Lower leg skin (tissue), 4 donors: ENCODE measurements at regions not wholly inside any gene's neighbourhood (a gene's known extent, or its start where the extent isn't known, plus 50 kb on each side); places are given as distances from the start of the nearest gene placed in this dataset.

Experiments used
- DNase-seq, 2 donors: peaks; one replicate each; pipeline ENCODE4 v3.0.0-alpha.2; 2019; ENCODE audit warnings: low spot score in 2 of 2
- H3K4me3 ChIP-seq: fragments of 200-600 bp; sonication (generic); 2 replicates; pipeline ENCODE4 v1.5.1; 2017; ENCODE audit warnings: mild to moderate bottlenecking, low read depth; ENCODE audit not compliant: poor library complexity, severe bottlenecking
- CTCF ChIP-seq, 3 donors: fragments of 450-650 bp; IDR thresholded peaks; one replicate each; pipeline ENCODE4 v1.5.1; 2016; ENCODE audit warnings: antibody characterized with exemption in 3 of 3, mild to moderate bottlenecking in 3 of 3, moderate library complexity in 2 of 3
- POLR2A ChIP-seq, 2 donors: fragments of 450-650 bp; IDR thresholded peaks; one replicate each; pipeline ENCODE4 v1.6.1; 2016 to 2017; ENCODE audit warnings: antibody characterized with exemption in 2 of 2, mild to moderate bottlenecking in 1 of 2, moderate library complexity in 1 of 2
- WGBS, 2 donors: methylation state at CpG; one replicate each; pipeline ENCODE4 v1.1.5; 2018; 5-methylcytosine and 5-hydroxymethylcytosine counted together
- intact Hi-C: fragments of 100-400 bp; cut with DNase I; formaldehyde crosslinking; loops from one replicate; pipeline ENCODE4 v1.15.0; 2023; ENCODE audit warnings: low total_unique reads

DNA sequence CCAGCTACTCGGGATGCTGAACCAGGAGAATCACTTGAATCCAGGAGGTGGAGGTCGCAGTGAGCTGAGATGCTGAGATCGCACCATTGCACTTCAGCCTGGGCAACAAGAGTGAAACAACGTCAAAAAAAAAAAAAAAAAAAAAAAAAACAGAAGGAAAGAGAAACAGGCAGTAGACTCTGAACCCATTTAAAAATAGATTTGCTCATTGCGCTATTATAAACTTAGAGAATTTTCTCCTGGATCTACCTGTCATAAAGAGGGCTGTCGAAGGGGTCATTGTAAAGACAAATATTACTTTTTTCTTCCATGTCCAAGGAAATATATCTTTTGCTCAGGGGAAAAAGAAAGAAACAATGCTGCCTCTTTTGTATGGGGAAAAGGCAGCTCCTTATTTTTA is 425.0 kb upstream of the ID2 start:
- intact Hi-C loops: no loop called here
- H3K4me3 ChIP-seq: no peak overlapping the region
- DNase-seq: no peak
- no peak for TF ChIP-seq CTCF (IDR thresholded peaks at IDR 0.05)
- TF ChIP-seq POLR2A (IDR thresholded peaks at IDR 0.05): no peak
- 86 to 91% methylated on average over 6 of the region's 6 CpGs for WGBS, 2 donors

DNA sequence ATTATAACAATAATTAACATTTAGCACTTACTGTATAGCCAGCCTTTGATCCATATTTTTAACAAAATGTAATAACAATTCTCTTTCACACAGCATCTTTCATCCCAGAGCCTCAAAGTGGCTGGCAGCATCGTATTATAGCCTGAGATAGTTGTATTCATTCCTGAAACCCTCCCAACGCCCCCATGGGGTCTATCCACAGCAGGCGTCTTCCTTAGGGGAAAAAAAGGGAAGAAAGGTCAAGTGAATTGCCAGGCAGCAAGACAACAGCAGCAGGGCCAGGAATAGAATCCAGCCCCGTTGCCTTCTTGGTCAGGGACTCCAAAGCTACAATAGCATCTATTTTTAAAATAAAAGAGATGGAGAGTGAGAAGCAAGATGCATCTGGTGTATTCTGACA is 424.4 kb upstream of the ID2 start:
- no peak overlapping the region for H3K4me3 ChIP-seq
- TF ChIP-seq CTCF (IDR thresholded peaks at IDR 0.05) (no peak), POLR2A (IDR thresholded peaks at IDR 0.05) (no peak)
- 68% methylated on average over 4 of the region's 4 CpGs for WGBS, 2 donors
- intact Hi-C loops: no loop called here
- no peak for DNase-seq

DNA sequence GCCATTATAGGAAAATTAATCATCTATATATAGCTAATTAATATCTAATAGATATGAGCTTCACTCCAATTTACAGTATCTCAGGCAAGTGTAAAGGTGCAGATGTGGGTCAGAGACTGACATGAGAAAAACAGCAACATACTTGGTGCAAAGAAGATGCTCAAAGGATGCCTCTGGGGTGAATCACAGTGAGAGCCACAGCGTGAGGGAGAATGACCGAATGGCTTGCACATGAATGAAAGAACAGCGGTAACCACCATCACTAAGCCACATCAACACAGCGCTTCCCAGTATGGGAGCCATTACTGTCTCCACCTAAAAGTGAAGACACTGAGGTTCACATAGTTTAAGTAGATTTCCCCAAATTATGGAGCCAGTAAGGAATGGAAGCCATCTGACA is 423.4 kb upstream of the ID2 start:
- intact Hi-C loops: no loop called here
- 97 to 98% methylated on average over 4 of the region's 4 CpGs for WGBS, 2 donors
- no peak overlapping the region for H3K4me3 ChIP-seq
- DNase-seq: no peak
- TF ChIP-seq CTCF (IDR thresholded peaks at IDR 0.05) (no peak), POLR2A (IDR thresholded peaks at IDR 0.05) (no peak)

DNA sequence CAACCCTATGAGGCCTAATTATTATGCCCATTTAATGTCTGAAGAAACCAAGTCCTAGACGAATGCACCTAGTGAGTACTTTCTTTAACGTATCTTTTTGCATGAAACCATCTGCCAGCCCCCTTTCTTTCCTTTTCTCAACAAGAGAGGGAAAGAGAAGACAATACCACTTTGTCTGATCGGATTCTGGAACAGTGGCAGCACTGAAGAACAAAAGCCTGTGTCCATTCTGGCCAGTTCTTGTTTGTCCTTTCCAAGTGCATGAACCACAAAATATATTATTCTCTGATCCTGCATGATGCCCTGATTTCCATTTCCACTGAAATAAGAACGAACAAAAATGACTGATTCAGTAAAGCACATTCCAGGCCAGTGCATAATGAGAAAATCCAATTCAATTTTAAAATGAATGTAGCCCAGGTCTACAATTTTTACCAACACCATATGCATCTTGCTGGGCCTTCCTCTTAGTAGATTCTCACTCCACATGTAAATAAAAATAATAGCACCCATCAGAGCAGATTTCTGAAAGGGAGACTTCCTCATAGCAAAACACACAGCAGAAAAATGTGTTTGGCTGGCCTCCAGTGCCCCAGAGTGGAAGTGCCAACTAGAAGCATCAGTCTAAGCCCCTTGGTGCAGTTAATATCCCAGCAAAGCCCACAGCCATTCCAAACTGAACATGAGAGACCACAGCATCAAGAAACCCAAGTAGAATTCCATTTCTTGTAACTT is 422.6 kb upstream of the ID2 start:
- TF ChIP-seq POLR2A (IDR thresholded peaks at IDR 0.05): no peak
- TF ChIP-seq CTCF (IDR thresholded peaks at IDR 0.05): no peak
- no peak overlapping the region for H3K4me3 ChIP-seq
- intact Hi-C loops: no loop called here
- no peak for DNase-seq
- WGBS, 2 donors: 89 to 93% methylated on average over 4 of the region's 4 CpGs

DNA sequence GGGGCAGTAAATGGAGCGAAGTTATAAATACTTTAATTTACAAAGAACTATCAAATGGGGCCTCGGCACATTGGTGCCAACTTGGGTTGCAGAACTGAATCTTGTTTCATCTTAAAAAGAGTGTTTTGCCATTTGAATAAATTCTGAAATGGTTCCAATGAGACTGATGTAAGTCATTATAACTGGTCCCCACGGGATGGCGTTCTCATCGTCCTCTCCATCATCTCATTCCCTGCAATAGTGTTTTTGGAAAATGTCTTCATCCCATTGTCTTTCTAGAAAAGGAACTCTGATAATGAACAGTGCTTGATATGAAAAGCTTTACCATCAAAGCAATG is 422.0 kb upstream of the ID2 start:
- TF ChIP-seq POLR2A (IDR thresholded peaks at IDR 0.05) (no peak), CTCF (IDR thresholded peaks at IDR 0.05) (no peak)
- intact Hi-C loops: no loop called here
- H3K4me3 ChIP-seq: no peak overlapping the region
- 75 to 82% methylated on average over 5 of the region's 5 CpGs for WGBS, 2 donors
- no peak for DNase-seq

- DNase-seq: no peak
- intact Hi-C loops: no loop called here
- TF ChIP-seq CTCF (IDR thresholded peaks at IDR 0.05) (no peak), POLR2A (IDR thresholded peaks at IDR 0.05) (no peak)
- H3K4me3 ChIP-seq: no peak overlapping the region
- 84 to 89% methylated on average over 11 of the region's 11 CpGs for WGBS, 2 donors
Observed at GRCh38 chr2:8260213-8260612, 421.6 kb upstream of the ID2 start.
